Caco-2 (cell line): ENCODE measurements at regions not wholly inside any gene's neighbourhood (a gene's known extent, or its start where the extent isn't known, plus 50 kb on each side); places are given as distances from the start of the nearest gene placed in this dataset.

Experiments
- BruUV-seq: library from RNA; stranded (reverse); fragments of 400-500 nt; replicated peaks from 2 replicates; lab custom pipeline; 2021; lab: Mats Ljungman, UMichigan
- CTCF ChIA-PET: fragments of 300-600 bp; sonication (Branson Sonifier 250); formaldehyde crosslinking; loops from one replicate; lab custom pipeline; 2022; ENCODE audit warnings: antibody characterized with exemption; lab: Charles Lee
- POLR2A ChIA-PET: fragments of 300-600 bp; sonication (Branson Sonifier 250); formaldehyde crosslinking; loops from one replicate; lab custom pipeline; 2022; ENCODE audit warnings: antibody characterized with exemption; lab: Charles Lee
- DNase-seq, 2 experiments: peaks; one replicate each; pipeline versions ENCODE4 v3.0.0 to v3.0.0-alpha.2; 2020 to 2022
- H3K27me3 ChIP-seq: replicated peaks from 2 replicates; pipeline ENCODE4 v1.6.0; 2011; ENCODE audit warnings: low read length; ENCODE audit not compliant: control insufficient read depth, insufficient read depth
- H3K36me3 ChIP-seq: 2 replicates; pipeline ENCODE4 v1.5.1; 2011; ENCODE audit warnings: low read length; ENCODE audit not compliant: control insufficient read depth, insufficient read depth
- H3K4me1 ChIP-seq: fragments of 250-450 bp; sonication (Bioruptor Pico); 2 replicates; pipeline ENCODE4 v1.5.1; 2020; ENCODE audit warnings: mild to moderate bottlenecking
- H3K4me3 ChIP-seq: 2 replicates; pipeline ENCODE4 v1.5.1; 2011; ENCODE audit warnings: low read depth, mild to moderate bottlenecking, control low read depth, low read length
- H3K9me3 ChIP-seq: fragments of 250-450 bp; sonication (Bioruptor Pico); 2 replicates; pipeline ENCODE4 v1.5.1; 2020; ENCODE audit warnings: mild to moderate bottlenecking, moderate library complexity
- H3K27ac Mint-ChIP-seq: one replicate; pipeline ENCODE4 v1.8.0; 2022; ENCODE audit warnings: mixed read lengths; ENCODE audit not compliant: unreplicated experiment
- H3K27me3 Mint-ChIP-seq: one replicate; pipeline ENCODE4 v1.8.0; 2022; ENCODE audit warnings: mixed read lengths; ENCODE audit not compliant: insufficient read depth, unreplicated experiment
- H3K36me3 Mint-ChIP-seq: one replicate; pipeline ENCODE4 v1.8.0; 2022; ENCODE audit warnings: mild to moderate bottlenecking, mixed read lengths; ENCODE audit not compliant: insufficient read depth, unreplicated experiment
- H3K4me1 Mint-ChIP-seq: one replicate; pipeline ENCODE4 v1.8.0; 2022; ENCODE audit warnings: low read depth, mixed read lengths; ENCODE audit not compliant: unreplicated experiment
- H3K4me3 Mint-ChIP-seq: one replicate; pipeline ENCODE4 v1.8.0; 2022; ENCODE audit warnings: mild to moderate bottlenecking, moderate library complexity, mixed read lengths; ENCODE audit not compliant: unreplicated experiment
- H3K9me3 Mint-ChIP-seq: one replicate; pipeline ENCODE4 v1.8.0; 2022; ENCODE audit warnings: mixed read lengths; ENCODE audit not compliant: unreplicated experiment
- intact Hi-C: fragments of 100-400 bp; cut with micrococcal nuclease; formaldehyde crosslinking; loops from one replicate; pipeline ENCODE4 v1.10.0; 2022; ENCODE audit not compliant: unreplicated experiment
- TF ChIP-seq, protein P1 (sequence below), 2 experiments: fragments of 200-600 bp in 1 of 2; IDR thresholded peaks; 1 replicate in 1 of 2; 2 replicates in 1 of 2; pipeline versions ENCODE4 v1.5.1 to v1.8.0; 2011 to 2022; ENCODE audit warnings: antibody characterized with exemption in 1 of 2, control low read depth in 1 of 2, inconsistent platforms in 1 of 2, low read depth in 1 of 2, low read length in 1 of 2, mild to moderate bottlenecking in 1 of 2, moderate library complexity in 1 of 2; ENCODE audit not compliant: insufficient read depth in 1 of 2, severe bottlenecking in 1 of 2, unreplicated experiment in 1 of 2

DNA sequence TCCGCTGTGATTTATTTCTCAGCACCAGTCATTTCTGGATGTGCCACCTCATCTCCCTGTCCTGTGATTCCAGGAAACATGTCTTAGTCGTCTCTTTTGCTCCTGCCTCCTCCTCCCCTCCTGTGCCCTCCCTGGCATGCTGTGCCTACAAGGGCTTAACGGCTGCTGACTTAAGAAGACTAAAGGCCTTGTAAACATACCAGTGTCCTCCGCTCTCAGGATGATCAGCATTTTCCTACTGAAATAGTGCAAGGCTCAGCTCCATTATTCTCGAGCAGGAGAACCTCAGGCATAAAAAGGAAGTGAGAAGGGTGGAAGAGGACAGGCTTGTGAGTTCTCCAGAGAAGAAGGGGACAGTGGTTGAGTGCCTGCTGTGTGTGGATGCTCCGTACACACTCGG lies 61.6 kb upstream of the RUNX3 start:
- H3K9me3 ChIP-seq = no peaks in the 10 kb centered on the region

DNA sequence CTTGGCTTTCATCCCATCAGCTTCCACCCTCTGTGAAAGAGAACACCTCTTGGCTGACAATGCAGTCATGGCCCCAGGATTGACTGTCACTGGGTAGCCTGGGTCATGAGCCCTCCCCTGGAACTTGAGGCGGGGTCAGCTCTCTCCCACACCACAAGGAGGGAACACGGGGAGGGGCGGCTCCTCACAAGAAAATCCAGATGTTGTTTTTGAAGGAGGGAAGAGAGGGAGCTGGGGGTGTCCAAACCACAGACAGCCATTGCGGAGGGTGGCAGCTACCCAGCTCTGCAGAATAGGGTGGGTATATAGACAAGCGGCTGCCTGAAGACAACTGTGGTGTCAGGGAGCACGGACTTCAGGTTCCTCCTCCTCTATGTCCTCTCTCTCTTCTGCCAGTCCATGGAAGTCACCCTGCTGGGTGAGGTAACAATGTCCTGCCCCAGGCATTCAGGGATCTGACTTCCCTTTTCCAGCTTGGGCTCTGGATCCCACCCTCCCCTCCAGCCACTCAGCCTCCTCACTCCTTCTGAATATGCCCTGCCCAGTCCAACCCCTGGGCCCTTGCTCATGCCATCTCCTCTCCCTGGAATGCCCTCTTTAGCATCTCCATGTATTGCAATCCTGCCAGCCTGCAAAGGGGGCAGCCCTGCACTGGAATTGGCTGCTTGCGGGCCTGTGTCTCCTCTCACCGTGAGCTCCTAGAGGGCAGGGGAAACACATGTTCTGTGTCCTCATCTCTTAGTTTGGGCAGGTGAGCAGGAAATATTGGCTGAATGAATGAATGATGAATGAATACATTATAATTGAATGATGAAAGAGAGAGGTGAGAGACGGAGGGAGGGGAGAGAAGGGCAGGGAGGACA lies 60.9 kb upstream of the RUNX3 start:
- no peak for DNase-seq
- H3K4me1 ChIP-seq = no peaks in the 10 kb centered on the region
- no TSS peak for BruUV-seq
- Mint-ChIP-seq H3K27ac (no peak overlapping the region), H3K27me3 (peaks cover 11% of the 10 kb centered on the region), H3K36me3 (no peaks in the 10 kb centered on the region), H3K9me3 (no peaks in the 10 kb centered on the region), H3K4me1 (no peaks in the 10 kb centered on the region), H3K4me3 (no peak overlapping the region)
- H3K27me3 ChIP-seq = no peaks in the 10 kb centered on the region
- ChIA-PET CTCF (no interaction called here), POLR2A (no interaction called here)
- no peaks in the 10 kb centered on the region for H3K36me3 ChIP-seq
- H3K9me3 ChIP-seq = no peaks in the 10 kb centered on the region
- intact Hi-C loops = no loop called here
- TF ChIP-seq, protein P1, sequence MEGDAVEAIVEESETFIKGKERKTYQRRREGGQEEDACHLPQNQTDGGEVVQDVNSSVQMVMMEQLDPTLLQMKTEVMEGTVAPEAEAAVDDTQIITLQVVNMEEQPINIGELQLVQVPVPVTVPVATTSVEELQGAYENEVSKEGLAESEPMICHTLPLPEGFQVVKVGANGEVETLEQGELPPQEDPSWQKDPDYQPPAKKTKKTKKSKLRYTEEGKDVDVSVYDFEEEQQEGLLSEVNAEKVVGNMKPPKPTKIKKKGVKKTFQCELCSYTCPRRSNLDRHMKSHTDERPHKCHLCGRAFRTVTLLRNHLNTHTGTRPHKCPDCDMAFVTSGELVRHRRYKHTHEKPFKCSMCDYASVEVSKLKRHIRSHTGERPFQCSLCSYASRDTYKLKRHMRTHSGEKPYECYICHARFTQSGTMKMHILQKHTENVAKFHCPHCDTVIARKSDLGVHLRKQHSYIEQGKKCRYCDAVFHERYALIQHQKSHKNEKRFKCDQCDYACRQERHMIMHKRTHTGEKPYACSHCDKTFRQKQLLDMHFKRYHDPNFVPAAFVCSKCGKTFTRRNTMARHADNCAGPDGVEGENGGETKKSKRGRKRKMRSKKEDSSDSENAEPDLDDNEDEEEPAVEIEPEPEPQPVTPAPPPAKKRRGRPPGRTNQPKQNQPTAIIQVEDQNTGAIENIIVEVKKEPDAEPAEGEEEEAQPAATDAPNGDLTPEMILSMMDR (IDR thresholded peaks at IDR 0.05; ENCODE audit: insufficient read depth in 1 of 2, low read depth in 1 of 2, low read length in 1 of 2, severe bottlenecking in 1 of 2, unreplicated experiment in 1 of 2) = no peak
- H3K4me3 ChIP-seq = no peak overlapping the region

More for the DNA sequence above, 61.6 kb upstream of the RUNX3 start:
- Mint-ChIP-seq H3K4me3 (no peak overlapping the region), H3K9me3 (no peaks in the 10 kb centered on the region), H3K27ac (no peak overlapping the region), H3K4me1 (no peaks in the 10 kb centered on the region), H3K27me3 (peaks cover 11% of the 10 kb centered on the region), H3K36me3 (no peaks in the 10 kb centered on the region)
- TF ChIP-seq, protein P1 (IDR thresholded peaks at IDR 0.05; ENCODE audit: insufficient read depth in 1 of 2, low read depth in 1 of 2, low read length in 1 of 2, severe bottlenecking in 1 of 2, unreplicated experiment in 1 of 2) = no peak
- H3K4me1 ChIP-seq = no peaks in the 10 kb centered on the region
- no peak for DNase-seq
- no TSS peak for BruUV-seq
- H3K36me3 ChIP-seq = no peaks in the 10 kb centered on the region
- H3K4me3 ChIP-seq = no peak overlapping the region
- ChIA-PET POLR2A (no interaction called here), CTCF (no interaction called here)
- H3K27me3 ChIP-seq = no peaks in the 10 kb centered on the region
- intact Hi-C loops = no loop called here

DNA sequence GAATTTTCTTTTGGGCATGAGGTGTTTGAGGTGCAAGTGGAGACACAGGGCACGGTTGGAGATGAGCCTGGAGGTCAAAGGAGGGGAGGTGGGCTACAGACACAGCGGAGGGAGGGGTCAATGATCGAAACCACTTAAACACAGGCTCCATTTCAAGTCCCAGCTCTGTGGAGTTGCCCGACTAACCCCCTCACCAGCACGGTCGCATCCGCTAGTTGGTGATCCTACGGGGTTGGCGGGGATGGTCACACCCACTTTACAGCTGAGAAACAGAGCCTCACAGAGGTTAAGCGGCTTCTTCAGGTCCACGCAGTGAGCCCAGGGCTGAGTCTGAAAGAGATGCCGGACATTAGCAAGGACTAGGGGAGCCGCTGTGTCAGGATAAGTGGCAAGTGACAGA lies 60.1 kb upstream of the RUNX3 start:
- no peaks in the 10 kb centered on the region for H3K4me1 Mint-ChIP-seq
- H3K9me3 Mint-ChIP-seq = no peaks in the 10 kb centered on the region
- Histone ChIP-seq H3K4me3 (no peak overlapping the region), H3K4me1 (no peaks in the 10 kb centered on the region), H3K36me3 (no peaks in the 10 kb centered on the region), H3K9me3 (no peaks in the 10 kb centered on the region), H3K27me3 (no peaks in the 10 kb centered on the region)
- CTCF ChIA-PET = no interaction called here
- POLR2A ChIA-PET = no interaction called here
- H3K4me3 Mint-ChIP-seq = no peak overlapping the region
- TF ChIP-seq, protein P1 (IDR thresholded peaks at IDR 0.05; ENCODE audit: insufficient read depth in 1 of 2, low read depth in 1 of 2, low read length in 1 of 2, severe bottlenecking in 1 of 2, unreplicated experiment in 1 of 2) = no peak
- DNase-seq = no peak
- intact Hi-C loops = no loop called here
- peaks cover 11% of the 10 kb centered on the region for H3K27me3 Mint-ChIP-seq
- H3K36me3 Mint-ChIP-seq = no peaks in the 10 kb centered on the region
- no TSS peak for BruUV-seq
- no peak overlapping the region for H3K27ac Mint-ChIP-seq
